IPS DF 6.9 (cell line): ENCODE measurements at regions not wholly inside any gene's neighbourhood (a gene's known extent, or its start where the extent isn't known, plus 50 kb on each side); places are given as distances from the start of the nearest gene placed in this dataset.

ENCODE experiments used
- DNase-seq: peaks from one replicate; pipeline ENCODE4 v3.0.0-alpha.2; 2013; ENCODE audit warnings: low read depth, low spot score
- H3K27ac ChIP-seq: one replicate; pipeline ENCODE4 v1.5.1; 2013; ENCODE audit warnings: low read length, control low read depth
- H3K27me3 ChIP-seq: 2 replicates; pipeline ENCODE4 v1.6.1; 2013; ENCODE audit warnings: mild to moderate bottlenecking, low read length; ENCODE audit not compliant: control insufficient read depth, insufficient read depth
- H3K36me3 ChIP-seq: 2 replicates; pipeline ENCODE4 v1.6.1; 2013; ENCODE audit warnings: low read length; ENCODE audit not compliant: control insufficient read depth, insufficient read depth
- H3K4me1 ChIP-seq: 2 replicates; pipeline ENCODE4 v1.6.1; 2013; ENCODE audit warnings: low read length; ENCODE audit not compliant: control insufficient read depth, insufficient read depth
- H3K4me3 ChIP-seq: 2 replicates; pipeline ENCODE4 v1.5.1; 2013; ENCODE audit warnings: mild to moderate bottlenecking, low read length
- H3K9me3 ChIP-seq: 2 replicates; pipeline ENCODE4 v1.6.1; 2013; ENCODE audit warnings: low read length, inconsistent platforms; ENCODE audit not compliant: control insufficient read depth, insufficient read depth
- WGBS: extraction: QIAGEN DNeasy Blood & Tissue Kit; methylation state at CpG from one replicate; pipeline ENCODE4 v1.1.7; 2013; ENCODE audit warnings: mixed read lengths, missing lambda C conversion rate; ENCODE audit not compliant: insufficient read length, insufficient coverage; 5-methylcytosine and 5-hydroxymethylcytosine counted together

GRCh38 chrX:134173541-134174272 lies 63.3 kb upstream of the CCDC160 start:
- no CpG with 5 or more reads among the region's 27 CpGs for WGBS
- Histone ChIP-seq H3K27me3 (no peaks in the 10 kb centered on the region), H3K36me3 (peaks cover 6% of the 10 kb centered on the region; the same call in 1 of the 2 replicates), H3K4me1 (no peaks in the 10 kb centered on the region), H3K27ac (no peak overlapping the region), H3K4me3 (peak overlapping the region; percentile 65), H3K9me3 (no peaks in the 10 kb centered on the region)
- no peak for DNase-seq

- H3K36me3 ChIP-seq: peaks cover 6% of the 10 kb centered on the region; the same call in 1 of the 2 replicates
- no peak for DNase-seq
- no peaks in the 10 kb centered on the region for H3K27me3 ChIP-seq
- no peaks in the 10 kb centered on the region for H3K9me3 ChIP-seq
- peak overlapping the region; percentile 65; the same call in 1 of the 2 replicates for H3K4me3 ChIP-seq
- WGBS: no CpG with 5 or more reads among the region's 4 CpGs
- no peaks in the 10 kb centered on the region for H3K4me1 ChIP-seq
- no peak overlapping the region for H3K27ac ChIP-seq
These were observed 62.7 kb upstream of the CCDC160 start for GRCh38 chrX:134174273-134174660.

GRCh38 chrX:134174859-134175258 lies 62.1 kb upstream of the CCDC160 start:
- H3K4me1 ChIP-seq: no peaks in the 10 kb centered on the region; the same call in 1 of the 2 replicates
- H3K27ac ChIP-seq: no peak overlapping the region
- DNase-seq: no peak
- no peak overlapping the region; the same call in 1 of the 2 replicates for H3K4me3 ChIP-seq
- no peaks in the 10 kb centered on the region for H3K27me3 ChIP-seq
- H3K9me3 ChIP-seq: no peaks in the 10 kb centered on the region
- WGBS: no CpG with 5 or more reads among the region's 9 CpGs
- H3K36me3 ChIP-seq: peaks cover under 1% of the 10 kb centered on the region; the same call in 1 of the 2 replicates

GRCh38 chrX:134177527-134177926 lies 59.5 kb upstream of the CCDC160 start:
- Histone ChIP-seq H3K4me3 (no peak overlapping the region), H3K4me1 (peaks cover 1% of the 10 kb centered on the region; the same call in 1 of the 2 replicates), H3K27me3 (no peaks in the 10 kb centered on the region; the same call in 1 of the 2 replicates), H3K36me3 (no peaks in the 10 kb centered on the region; the same call in 1 of the 2 replicates), H3K9me3 (no peaks in the 10 kb centered on the region), H3K27ac (no peak overlapping the region)
- no peak for DNase-seq
- no CpG with 5 or more reads among the region's 1 CpG for WGBS

GRCh38 chrX:134180601-134181274 lies 56.2 kb upstream of the CCDC160 start:
- Histone ChIP-seq H3K27ac (no peak overlapping the region), H3K27me3 (no peaks in the 10 kb centered on the region; the same call in 1 of the 2 replicates), H3K36me3 (no peaks in the 10 kb centered on the region), H3K4me3 (no peak overlapping the region), H3K4me1 (peaks cover 1% of the 10 kb centered on the region; the same call in 1 of the 2 replicates), H3K9me3 (no peaks in the 10 kb centered on the region)
- no CpG with 5 or more reads among the region's 4 CpGs for WGBS
- DNase-seq: no peak

- no peaks in the 10 kb centered on the region; the same call in 1 of the 2 replicates for H3K27me3 ChIP-seq
- peaks cover 1% of the 10 kb centered on the region; the same call in 1 of the 2 replicates for H3K4me1 ChIP-seq
- WGBS: no CpG with 5 or more reads among the region's 2 CpGs
- H3K36me3 ChIP-seq: no peaks in the 10 kb centered on the region
- H3K9me3 ChIP-seq: no peaks in the 10 kb centered on the region
- no peak for DNase-seq
- no peak overlapping the region for H3K4me3 ChIP-seq
- no peak overlapping the region for H3K27ac ChIP-seq
These were observed 55.7 kb upstream of the CCDC160 start for GRCh38 chrX:134181275-134181660.

GRCh38 chrX:134183665-134184064 lies 53.3 kb upstream of the CCDC160 start:
- Histone ChIP-seq H3K9me3 (no peaks in the 10 kb centered on the region), H3K27me3 (no peaks in the 10 kb centered on the region; the same call in 1 of the 2 replicates), H3K27ac (no peak overlapping the region), H3K36me3 (no peaks in the 10 kb centered on the region), H3K4me1 (peaks cover 1% of the 10 kb centered on the region; the same call in 1 of the 2 replicates), H3K4me3 (no peak overlapping the region)
- WGBS: no CpG with 5 or more reads among the region's 6 CpGs
- DNase-seq: no peak

GRCh38 chrX:134184936-134185335 lies 52.0 kb upstream of the CCDC160 start:
- peaks cover under 1% of the 10 kb centered on the region; the same call in 1 of the 2 replicates for H3K4me1 ChIP-seq
- no peaks in the 10 kb centered on the region; the same call in 1 of the 2 replicates for H3K27me3 ChIP-seq
- no peak for DNase-seq
- H3K9me3 ChIP-seq: no peaks in the 10 kb centered on the region
- no peak overlapping the region for H3K4me3 ChIP-seq
- H3K27ac ChIP-seq: no peak overlapping the region
- WGBS: no CpG with 5 or more reads among the region's 1 CpG
- H3K36me3 ChIP-seq: no peaks in the 10 kb centered on the region

GRCh38 chrX:134186362-134187121 lies 50.4 kb upstream of the CCDC160 start:
- no peak overlapping the region for H3K4me3 ChIP-seq
- DNase-seq: no peak
- no peaks in the 10 kb centered on the region for H3K36me3 ChIP-seq
- no peaks in the 10 kb centered on the region; the same call in 1 of the 2 replicates for H3K4me1 ChIP-seq
- H3K27me3 ChIP-seq: no peaks in the 10 kb centered on the region; the same call in 1 of the 2 replicates
- H3K27ac ChIP-seq: no peak overlapping the region
- no CpG with 5 or more reads among the region's 8 CpGs for WGBS
- no peaks in the 10 kb centered on the region for H3K9me3 ChIP-seq
